Heart left ventricle (tissue), 16 donors: ENCODE measurements at regions not wholly inside any gene's neighbourhood (a gene's known extent, or its start where the extent isn't known, plus 50 kb on each side); places are given as distances from the start of the nearest gene placed in this dataset.

Experiments used
- ATAC-seq, 4 donors: fragments of 200-7000 bp; cut with Tn5 transposase; one replicate each; pipeline ENCODE4 v1.9.1; 2020 to 2022; ENCODE audit warnings: moderate library complexity in 4 of 4, mild to moderate bottlenecking in 3 of 4, moderate number of reproducible peaks in 1 of 4
- DNase-seq, 5 donors: peaks; one replicate each; pipeline ENCODE4 v3.0.0-alpha.2; 2020
- H3K27ac ChIP-seq, 12 donors: fragments of 200-600 bp; sonication (generic) in 4 of 12; one replicate each; pipeline versions ENCODE4 v1.5.0 to v1.8.0; 2016 to 2022; ENCODE audit warnings: mild to moderate bottlenecking in 2 of 12
- H3K27me3 ChIP-seq, 9 donors: fragments of 200-600 bp; sonication (generic) in 2 of 9; one replicate each; pipeline versions ENCODE4 v1.5.1 to v1.8.0; 2016 to 2022; ENCODE audit warnings: mild to moderate bottlenecking in 3 of 9
- H3K36me3 ChIP-seq, 9 donors: fragments of 200-600 bp; sonication (generic) in 2 of 9; one replicate each; pipeline versions ENCODE4 v1.5.0 to v1.8.0; 2018 to 2022; ENCODE audit warnings: mild to moderate bottlenecking in 2 of 9
- H3K4me1 ChIP-seq, 12 donors: fragments of 200-600 bp; sonication (generic) in 4 of 12; one replicate each; pipeline versions ENCODE4 v1.5.0 to v1.8.0; 2016 to 2022; ENCODE audit warnings: mild to moderate bottlenecking in 3 of 12
- H3K4me3 ChIP-seq, 12 donors: fragments of 200-600 bp; sonication (generic) in 4 of 12; one replicate each; pipeline versions ENCODE4 v1.5.0 to v1.8.0; 2017 to 2022; ENCODE audit warnings: mild to moderate bottlenecking in 9 of 12, moderate library complexity in 4 of 12
- H3K9me3 ChIP-seq, 12 donors: fragments of 200-600 bp; sonication (generic) in 4 of 12; one replicate each; pipeline versions ENCODE4 v1.5.0 to v1.8.0; 2016 to 2022; ENCODE audit warnings: mild to moderate bottlenecking in 1 of 12
- POLR2A ChIP-seq, 2 donors: fragments of 450-650 bp; IDR thresholded peaks; one replicate each; pipeline ENCODE4 v1.6.1; 2017; ENCODE audit warnings: antibody characterized with exemption in 2 of 2, mild to moderate bottlenecking in 2 of 2, moderate library complexity in 2 of 2
- WGBS, 4 donors: extraction: QIAGEN DNeasy Blood & Tissue Kit in 2 of 4; methylation state at CpG; one replicate each; pipeline versions ENCODE4 v1.1.5 to v1.1.7; 2013 to 2018; 5-methylcytosine and 5-hydroxymethylcytosine counted together
- intact Hi-C, 10 donors: fragments of 100-400 bp; cut with DNase I; formaldehyde crosslinking; loops; one replicate each; pipeline versions ENCODE4 v1.11.1 to v1.14.2; 2022
- TF ChIP-seq, protein P1 (sequence below), 12 donors: fragments of 200-600 bp; sonication (generic) in 4 of 12; IDR thresholded peaks; one replicate each; pipeline versions ENCODE4 v1.5.0 to v1.8.0; 2018 to 2022; ENCODE audit warnings: antibody characterized with exemption in 12 of 12, mild to moderate bottlenecking in 5 of 12
- donor health status: ischemic (EF 13 %, LVEDD 7.1; RV severe dilation, severe dysfunction).
- donor health status: healthy with polysubstance abuse.
- donor health status: DM: no; HTN: yes; CAD: no.
- donor health status: DM: no; HTN: no; CAD: no.
- donor health status: ischemic (EF 25% LVEDD 6.9; RV normal size, moderate dysfunction).
- donor health status: ischemic (EF 25% LVEDD 5.7; RV mildly dilated, moderate dysfunction).
- donor health status: healthy.
- donor health status: DM: yes; HTN: yes; CAD: no.
- donor health status: ischemic (EF 35%, LVEDD 5.7; RV mildly dilated, moderate dysfunction).
- donor health status: nonischemic (EF 11% LVEDD 7.7; RV severe dilation, severe dysfunction).
- donor health status: DM: yes; HTN: yes; CAD: no.
- donor health status: PGD.
- donor health status: ischemic (EF 29% LVEDD 5.4; RV normal size, mild dysfunction).
- donor health status: nonischemic (EF 23%, LVEDD 6.1; RV moderate dilation, normal function).

DNA sequence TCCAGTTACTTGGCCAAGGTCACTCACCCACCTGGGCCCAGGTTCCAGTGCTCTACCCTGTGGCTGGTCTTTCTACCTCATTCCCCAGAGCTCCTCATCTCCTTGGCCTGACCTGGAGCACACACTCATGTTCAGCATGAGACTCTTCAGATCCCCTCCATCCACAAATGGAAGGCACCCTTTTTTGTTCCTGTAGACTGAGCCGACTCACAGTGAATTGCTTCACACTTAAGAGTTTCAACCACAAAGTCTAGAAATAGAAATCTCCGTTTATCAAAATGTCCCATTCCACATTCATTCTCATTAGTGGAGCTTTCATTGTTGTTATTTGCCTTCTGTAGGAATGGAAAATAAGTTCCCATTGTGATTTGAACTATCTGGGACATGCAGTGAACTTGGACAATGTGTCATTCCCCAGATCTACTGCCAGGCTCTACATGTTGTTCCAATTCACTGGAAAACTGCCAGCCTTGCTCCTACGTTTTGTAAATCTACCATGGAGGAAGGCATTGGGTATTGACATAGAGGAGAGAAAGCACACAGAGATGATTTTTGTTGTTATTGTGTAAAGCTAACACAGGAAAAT, 125.3 kb upstream of the CELF2 start:
- Histone ChIP-seq H3K27ac (peak overlapping the region in 7 of 12 donors; percentile 8 to 67 (median 35)), H3K36me3 (no peaks in the 10 kb centered on the region), H3K4me3 (no peak overlapping the region), H3K27me3 (no peaks in the 10 kb centered on the region), H3K9me3 (peaks cover 0 to 8% (median 0%) of the 10 kb centered on the region in 12 donors), H3K4me1 (peaks cover 0 to 22% (median 10%) of the 10 kb centered on the region in 12 donors)
- intact Hi-C loops: loop anchor here in 1 of 10 donors (5.0 to 10.0 kb wide), 2 partner anchors 125 to 372 kb away; partner anchors contain the start of gene CELF2
- DNase-seq: peak in 1 of 5 donors; percentile 36
- peak; percentile 68 to 80 (median 74) for ATAC-seq
- TF ChIP-seq, protein P1, sequence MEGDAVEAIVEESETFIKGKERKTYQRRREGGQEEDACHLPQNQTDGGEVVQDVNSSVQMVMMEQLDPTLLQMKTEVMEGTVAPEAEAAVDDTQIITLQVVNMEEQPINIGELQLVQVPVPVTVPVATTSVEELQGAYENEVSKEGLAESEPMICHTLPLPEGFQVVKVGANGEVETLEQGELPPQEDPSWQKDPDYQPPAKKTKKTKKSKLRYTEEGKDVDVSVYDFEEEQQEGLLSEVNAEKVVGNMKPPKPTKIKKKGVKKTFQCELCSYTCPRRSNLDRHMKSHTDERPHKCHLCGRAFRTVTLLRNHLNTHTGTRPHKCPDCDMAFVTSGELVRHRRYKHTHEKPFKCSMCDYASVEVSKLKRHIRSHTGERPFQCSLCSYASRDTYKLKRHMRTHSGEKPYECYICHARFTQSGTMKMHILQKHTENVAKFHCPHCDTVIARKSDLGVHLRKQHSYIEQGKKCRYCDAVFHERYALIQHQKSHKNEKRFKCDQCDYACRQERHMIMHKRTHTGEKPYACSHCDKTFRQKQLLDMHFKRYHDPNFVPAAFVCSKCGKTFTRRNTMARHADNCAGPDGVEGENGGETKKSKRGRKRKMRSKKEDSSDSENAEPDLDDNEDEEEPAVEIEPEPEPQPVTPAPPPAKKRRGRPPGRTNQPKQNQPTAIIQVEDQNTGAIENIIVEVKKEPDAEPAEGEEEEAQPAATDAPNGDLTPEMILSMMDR (IDR thresholded peaks at IDR 0.05): no peak
- WGBS, 4 donors: 27 to 44% (median 36%) methylated on average over 3 of the region's 3 CpGs

DNA sequence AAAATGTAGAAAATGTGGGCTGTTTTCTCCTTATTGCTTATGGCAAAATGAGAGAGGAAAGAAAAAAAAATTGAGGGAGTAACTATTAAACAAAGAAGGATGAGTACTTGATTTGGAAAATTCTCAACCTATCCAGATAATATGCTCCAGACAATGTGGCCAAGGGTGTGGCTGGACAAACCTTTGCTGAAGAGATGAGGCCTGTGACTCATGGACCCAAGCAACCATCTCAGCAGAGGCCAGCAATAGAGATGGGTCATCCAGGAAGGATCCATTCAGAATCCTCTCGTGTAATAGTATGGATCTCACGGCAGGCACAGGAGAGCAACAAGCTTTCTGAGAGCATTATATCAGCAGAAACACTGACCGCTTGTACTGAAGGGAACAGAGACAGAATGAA, 120.3 kb upstream of the CELF2 start:
- no peaks in the 10 kb centered on the region for H3K36me3 ChIP-seq
- no peak overlapping the region for H3K27ac ChIP-seq
- TF ChIP-seq POLR2A (IDR thresholded peaks at IDR 0.05): no peak
- TF ChIP-seq, protein P1 (IDR thresholded peaks at IDR 0.05): no peak
- 94 to 99% (median 96%) methylated on average over 3 of the region's 3 CpGs for WGBS, 4 donors
- H3K9me3 ChIP-seq: peaks cover 0 to 8% (median 0%) of the 10 kb centered on the region in 12 donors
- intact Hi-C loops: loop anchor here in 1 of 10 donors (10.0 kb wide), 1 partner anchor 367 kb away; no protein-coding TSS in a partner anchor
- H3K27me3 ChIP-seq: no peaks in the 10 kb centered on the region
- H3K4me1 ChIP-seq: peaks cover 0 to 6% (median 1%) of the 10 kb centered on the region in 12 donors
- ATAC-seq (no peak), DNase-seq (no peak)
- H3K4me3 ChIP-seq: no peak overlapping the region

DNA sequence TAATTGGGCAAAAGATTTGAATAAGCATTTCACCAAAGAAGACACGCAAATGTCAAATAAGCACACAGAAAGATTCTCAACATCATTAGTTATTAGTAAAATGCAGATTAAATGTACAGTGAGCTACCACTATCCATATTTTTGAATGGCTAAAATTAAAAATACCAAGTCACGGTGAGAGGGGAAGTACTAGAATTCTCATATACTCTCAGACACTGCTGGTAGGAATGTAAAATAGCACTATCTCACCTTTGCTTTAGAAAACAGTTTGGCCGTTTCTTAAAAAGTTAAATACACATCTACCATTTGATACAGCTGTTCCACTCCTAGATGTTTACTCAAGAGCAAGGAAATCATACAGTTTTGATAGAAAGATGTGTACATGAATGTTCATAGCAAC, 115.8 kb upstream of the CELF2 start:
- ATAC-seq (no peak), DNase-seq (no peak)
- Histone ChIP-seq H3K27ac (no peak overlapping the region), H3K9me3 (no peaks in the 10 kb centered on the region), H3K4me3 (no peak overlapping the region), H3K27me3 (no peaks in the 10 kb centered on the region), H3K4me1 (no peaks in the 10 kb centered on the region), H3K36me3 (no peaks in the 10 kb centered on the region)
- TF ChIP-seq POLR2A (IDR thresholded peaks at IDR 0.05): no peak
- TF ChIP-seq, protein P1 (IDR thresholded peaks at IDR 0.05): no peak
- intact Hi-C loops: no loop called here
- WGBS, 4 donors: 85 to 93% (median 89%) methylated on average over 3 of the region's 3 CpGs

DNA sequence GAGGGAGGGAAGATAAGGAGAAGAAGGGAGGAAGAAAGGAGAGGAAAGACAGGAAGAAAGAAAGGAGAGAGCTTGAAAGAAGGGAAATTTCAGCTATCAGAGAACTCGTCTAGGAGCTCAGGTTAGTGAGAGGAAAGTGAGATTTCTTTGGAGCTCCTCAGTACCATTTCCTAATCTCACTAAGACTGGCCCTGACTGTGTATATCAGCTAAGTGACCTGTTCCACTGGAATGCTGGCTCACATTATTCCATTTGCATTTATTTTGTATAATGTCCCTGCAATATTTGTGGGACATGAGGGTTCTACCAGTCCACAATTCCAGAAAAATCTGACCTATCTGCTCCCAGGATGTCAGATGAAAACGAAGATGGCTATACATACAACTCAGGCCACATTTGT, 114.7 kb upstream of the CELF2 start:
- Histone ChIP-seq H3K9me3 (no peaks in the 10 kb centered on the region), H3K36me3 (no peaks in the 10 kb centered on the region), H3K27ac (no peak overlapping the region), H3K4me1 (no peaks in the 10 kb centered on the region), H3K4me3 (no peak overlapping the region), H3K27me3 (no peaks in the 10 kb centered on the region)
- TF ChIP-seq, protein P1 (IDR thresholded peaks at IDR 0.05): no peak
- no peak for TF ChIP-seq POLR2A (IDR thresholded peaks at IDR 0.05)
- no peak for ATAC-seq
- intact Hi-C loops: no loop called here
- no peak for DNase-seq
- 81 to 88% (median 86%) methylated on average over 2 of the region's 2 CpGs for WGBS, 4 donors
